K562 (cell line): ENCODE measurements at regions not wholly inside any gene's neighbourhood (a gene's known extent, or its start where the extent isn't known, plus 50 kb on each side); places are given as distances from the start of the nearest gene placed in this dataset.

Experiments
- ATAC-seq: fragments of 200-7000 bp; cut with Tn5 transposase; 3 replicates; pipeline ENCODE4 v1.9.1; 2020; ENCODE audit warnings: moderate library complexity
- BruUV-seq: library from RNA; stranded (reverse); fragments of 400-500 nt; replicated peaks from 2 replicates; lab custom pipeline; 2021; lab: Mats Ljungman, UMichigan
- CTCF ChIA-PET: fragments of 300-600 bp; formaldehyde crosslinking; extraction: SDS; loops from one replicate; lab custom pipeline; 2021; ENCODE audit warnings: low intra/inter-chr PET ratio; lab: Yijun Ruan, JAX
- POLR2A ChIA-PET: fragments of 300-600, 350-650 bp; sonication (Branson Sonifier 250); formaldehyde crosslinking; extraction: SDS; loops from one replicate; lab custom pipeline; 2021; ENCODE audit warnings: antibody characterized with exemption, inconsistent platforms; lab: Yijun Ruan, JAX
- DNase-seq, 4 experiments: peaks; one replicate each; pipeline versions ENCODE4 v3.0.0 to v3.0.0-alpha.2; 2011 to 2018; ENCODE audit warnings: low spot score in 3 of 4, mixed read lengths in 3 of 4; ENCODE audit errors: extremely low read depth in 1 of 4
- FAIRE-seq: peaks from 2 replicates; lab custom pipeline; 2011; peaks lifted over from hg19 to GRCh38; lab: Jason Lieb, UNC
- H2AFZ ChIP-seq: 2 replicates; pipeline ENCODE4 v1.6.0; 2011; ENCODE audit warnings: low read depth, low read length, control low read depth, inconsistent platforms
- H3K27ac ChIP-seq: fragments of 200-600 bp; 3 replicates; pipeline ENCODE4 v1.8.0; 2011; ENCODE audit warnings: low read depth, mild to moderate bottlenecking, control low read depth, inconsistent platforms, low read length, moderate library complexity, mixed read lengths; ENCODE audit errors: extremely low read depth
- H3K27me3 ChIP-seq, 2 experiments: fragments of 300-600 bp in 1 of 2; 2 replicates in 1 of 2; 3 replicates in 1 of 2; pipeline versions ENCODE4 v1.6.0 to v1.8.0; 2011; ENCODE audit warnings: inconsistent platforms in 2 of 2, low read length in 2 of 2, mild to moderate bottlenecking in 1 of 2, mixed read lengths in 1 of 2, moderate library complexity in 1 of 2; ENCODE audit not compliant: control insufficient read depth in 2 of 2, insufficient read depth in 2 of 2
- H3K36me3 ChIP-seq: fragments of 300-600 bp; 3 replicates; pipeline ENCODE4 v1.8.0; 2011; ENCODE audit warnings: mild to moderate bottlenecking, low read length, inconsistent platforms; ENCODE audit not compliant: control insufficient read depth, insufficient read depth
- H3K4me1 ChIP-seq, 2 experiments: fragments of 200-600 bp in 1 of 2; replicated peaks in 1 of 2; 2 replicates in 1 of 2; 3 replicates in 1 of 2; pipeline versions ENCODE4 v1.5.1 to v1.8.0; 2011; ENCODE audit warnings: inconsistent platforms in 2 of 2, low read length in 2 of 2, mild to moderate bottlenecking in 1 of 2, mixed read lengths in 1 of 2, moderate library complexity in 1 of 2; ENCODE audit not compliant: control insufficient read depth in 2 of 2, insufficient read depth in 2 of 2
- H3K4me2 ChIP-seq: 2 replicates; pipeline ENCODE4 v1.6.1; 2011; ENCODE audit warnings: low read length, control low read depth, inconsistent platforms, mixed read lengths; ENCODE audit not compliant: insufficient read depth
- H3K4me3 ChIP-seq: fragments of 200-600 bp; sonication (generic), shearing (Covaris generic); 2 replicates; pipeline ENCODE4 v1.5.1; 2016; ENCODE audit warnings: control low read depth, inconsistent platforms
- H3K79me2 ChIP-seq: fragments of 200-600 bp; 3 replicates; pipeline ENCODE4 v1.8.0; 2011; ENCODE audit warnings: low read length, inconsistent platforms; ENCODE audit not compliant: control insufficient read depth, insufficient read depth
- H3K9ac ChIP-seq, 2 experiments: 2 replicates each; pipeline versions ENCODE4 v1.6.0 to v1.6.1; 2011; ENCODE audit warnings: low read depth in 2 of 2, low read length in 2 of 2, control low read depth in 1 of 2, inconsistent platforms in 1 of 2, mild to moderate bottlenecking in 1 of 2, mixed read lengths in 1 of 2; ENCODE audit not compliant: insufficient read depth in 1 of 2
- H3K9me1 ChIP-seq: one replicate; pipeline ENCODE4 v1.6.0; 2011; ENCODE audit warnings: inconsistent platforms, mild to moderate bottlenecking, low read length, moderate library complexity; ENCODE audit not compliant: control insufficient read depth, insufficient read depth
- H3K9me3 ChIP-seq: replicated peaks from 2 replicates; pipeline ENCODE4 v1.5.1; 2011; ENCODE audit warnings: low read depth, low read length, inconsistent platforms; ENCODE audit not compliant: control insufficient read depth, insufficient read depth
- H4K20me1 ChIP-seq: replicated peaks from 2 replicates; pipeline ENCODE4 v1.6.1; 2011; ENCODE audit warnings: low read length, inconsistent platforms, mixed read lengths; ENCODE audit not compliant: control insufficient read depth, insufficient read depth
- ATF3 ChIP-seq, 2 experiments: fragments of 450-650 bp in 1 of 2; sonication (generic) in 1 of 2; formaldehyde crosslinking in 1 of 2; IDR thresholded peaks in 1 of 2; conservative IDR thresholded peaks in 1 of 2; 2 replicates each; pipeline versions ENCODE4 v1.6.1 to v1.8.1; 2016 to 2023; ENCODE audit warnings: mild to moderate bottlenecking in 2 of 2, moderate library complexity in 2 of 2, inconsistent platforms in 1 of 2, missing genetic modification reagents in 1 of 2
- ATF7 ChIP-seq: fragments of 450-650 bp; IDR thresholded peaks from 2 replicates; pipeline ENCODE4 v1.7.1; 2014; ENCODE audit warnings: mild to moderate bottlenecking, moderate library complexity
- CHD1 ChIP-seq: fragments of 200-600 bp; sonication (generic); IDR thresholded peaks from one replicate; pipeline ENCODE4 v1.6.1; 2012; ENCODE audit warnings: mild to moderate bottlenecking, moderate library complexity, low read length, inconsistent platforms
- CTBP1 ChIP-seq: fragments of 450-650 bp; IDR thresholded peaks from 2 replicates; pipeline ENCODE4 v1.6.1; 2016; ENCODE audit warnings: borderline replicate concordance
- KAT8 ChIP-seq: fragments of 450-650 bp; IDR thresholded peaks from 2 replicates; pipeline ENCODE4 v1.6.1; 2016; ENCODE audit warnings: low read depth, mild to moderate bottlenecking
- MYNN ChIP-seq, 2 experiments: sonication (generic); formaldehyde crosslinking in 1 of 2; IDR thresholded peaks; 2 replicates each; pipeline versions ENCODE4 v1.5.0 to v1.6.1; 2016 to 2020; ENCODE audit warnings: antibody characterized with exemption in 1 of 2, missing genetic modification reagents in 1 of 2
- SMC3 ChIP-seq: conservative IDR thresholded peaks from 2 replicates; pipeline ENCODE4 v1.6.1; 2011; ENCODE audit warnings: low read depth, low read length, improper control_type of control experiment; ENCODE audit not compliant: insufficient read depth
- SREBF2 ChIP-seq: sonication (generic); formaldehyde crosslinking; IDR thresholded peaks from 2 replicates; pipeline ENCODE4 v1.4.0; 2020; ENCODE audit warnings: mild to moderate bottlenecking, missing genetic modification reagents
- STAT5A ChIP-seq: IDR thresholded peaks from 2 replicates; pipeline ENCODE4 v1.6.1; 2012; ENCODE audit warnings: low read length, inconsistent platforms, borderline replicate concordance
- TARDBP ChIP-seq: fragments of 450-650 bp; IDR thresholded peaks from 2 replicates; pipeline ENCODE4 v1.6.1; 2016
- TBL1XR1 ChIP-seq, 2 experiments: IDR thresholded peaks; 2 replicates each; pipeline ENCODE4 v1.6.1; 2012; ENCODE audit warnings: improper control_type of control experiment in 2 of 2, low read length in 2 of 2, mild to moderate bottlenecking in 1 of 2
- ZBTB5 ChIP-seq: fragments of 450-650 bp; IDR thresholded peaks from 2 replicates; pipeline ENCODE4 v1.6.1; 2017; ENCODE audit warnings: antibody characterized with exemption
- ZKSCAN3 ChIP-seq: fragments of 250-450 bp; sonication (Bioruptor Pico); IDR thresholded peaks from 2 replicates; pipeline ENCODE4 v1.4.0; 2020
- ZNF217 ChIP-seq: sonication (generic); formaldehyde crosslinking; IDR thresholded peaks from 2 replicates; pipeline ENCODE4 v1.8.0; 2022; ENCODE audit warnings: mild to moderate bottlenecking, missing genetic modification reagents
- ZNF436 ChIP-seq: fragments of 250-450, 450-650 bp; sonication (Bioruptor Pico); formaldehyde crosslinking; IDR thresholded peaks from 2 replicates; pipeline ENCODE4 v1.7.0; 2020; ENCODE audit warnings: mild to moderate bottlenecking
- ZNF696 ChIP-seq: fragments of 250-450 bp; sonication (Bioruptor Pico); conservative IDR thresholded peaks from 2 replicates; pipeline ENCODE4 v1.4.0; 2020; ENCODE audit warnings: mild to moderate bottlenecking, moderate library complexity
- ZNF740 ChIP-seq, 3 experiments: fragments of 200-800 bp in 1 of 3; sonication (Bioruptor generic) in 1 of 3; sonication (generic) in 1 of 3; formaldehyde crosslinking in 1 of 3; IDR thresholded peaks; 2 replicates each; pipeline versions ENCODE4 v1.6.1 to v1.8.0; 2016 to 2022; ENCODE audit warnings: mild to moderate bottlenecking in 2 of 3, missing compliant biosample characterization in 2 of 3, missing genetic modification characterization in 2 of 3, missing genetic modification reagents in 1 of 3
- WGBS: fragments of 100-300 bp; shearing (Covaris generic); methylation state at CpG from one replicate; pipeline ENCODE4 v1.1.6; 2016; ENCODE audit warnings: low coverage, mixed read lengths; ENCODE audit not compliant: insufficient coverage; ENCODE audit errors: missing lambda C conversion rate; 5-methylcytosine and 5-hydroxymethylcytosine counted together
- in situ Hi-C: fragments of 300-500 bp; cut with MboI; formaldehyde crosslinking; loops from 4 replicates; pipeline ENCODE4 v1.15.0; 2018; ENCODE audit warnings: inconsistent platforms, mixed read lengths
- intact Hi-C: fragments of 100-400 bp; cut with micrococcal nuclease; formaldehyde crosslinking; loops from 2 replicates; pipeline ENCODE4 v1.14.2; 2022

GRCh38 chr12:91513313-91513712, 330.7 kb upstream of the DCN start (continued):
- TF ChIP-seq ZNF436 (CRISPR knock-in tag) (no peak), ATF3 (IDR thresholded peaks at IDR 0.05) (peak; percentile 41; the same call in 1 of the 2 replicates), ATF3 (CRISPR knock-in tag; conservative IDR thresholded peaks at IDR 0.05) (no peak), TARDBP (no peak)

GRCh38 chr12:91511795-91512420, 329.3 kb upstream of the DCN start:
- no peak overlapping the region for H3K27ac ChIP-seq
- H4K20me1 ChIP-seq, result no peaks in the 10 kb centered on the region
- POLR2A ChIA-PET, result no interaction called here
- in situ Hi-C loops (no loop called here), intact Hi-C loops (no loop called here)
- H3K79me2 ChIP-seq, result no peaks in the 10 kb centered on the region
- no peaks in the 10 kb centered on the region; a peak in 1 of 5 replicates for H3K4me1 ChIP-seq
- FAIRE-seq (no peak), ATAC-seq (no peak)
- H3K36me3 ChIP-seq, result no peaks in the 10 kb centered on the region
- H3K4me3 ChIP-seq, result no peak overlapping the region
- 100% methylated on average over 1 of the region's 1 CpG for WGBS
- TF ChIP-seq TBL1XR1 (IDR thresholded peaks at IDR 0.05; ENCODE audit: low read length in 2 of 2) (no peak), ATF7 (no peak), MYNN (IDR thresholded peaks at IDR 0.05) (no peak), MYNN (CRISPR knock-in tag; IDR thresholded peaks at IDR 0.05) (no peak), KAT8 (no peak), SMC3 (no peak), CHD1 (no peak), ZKSCAN3 (CRISPR knock-in tag) (no peak), ZNF740 (CRISPR knock-in tag; IDR thresholded peaks at IDR 0.05) (no peak), ZNF740 (tag; IDR thresholded peaks at IDR 0.05) (no peak), ZNF696 (no peak), STAT5A (no peak), ZBTB5 (no peak), CTBP1 (no peak), SREBF2 (CRISPR knock-in tag) (no peak), ZNF217 (CRISPR knock-in tag) (no peak)
- TF ChIP-seq, all 486 proteins: peak for 0
- no peak overlapping the region for H3K9ac ChIP-seq
- CTCF ChIA-PET, result no interaction called here
- no peaks in the 10 kb centered on the region for H3K9me3 ChIP-seq
- H3K27me3 ChIP-seq, result no peaks in the 10 kb centered on the region
- no peak overlapping the region for H3K4me2 ChIP-seq
- H2AFZ ChIP-seq, result no peak overlapping the region
- no peaks in the 10 kb centered on the region for H3K9me1 ChIP-seq
- no TSS peak for BruUV-seq
- DNase-seq, result no peak
